Left renal cortex interstitium (tissue), 4 donors: ENCODE measurements at regions not wholly inside any gene's neighbourhood (a gene's known extent, or its start where the extent isn't known, plus 50 kb on each side); places are given as distances from the start of the nearest gene placed in this dataset.
"Not testable (repeated sequence)": the region's sequence is repeated elsewhere in the genome, so short reads cannot be mapped to it uniquely, and the experiment has no call there.

Source experiments
- DNase-seq, 4 donors: peaks; one replicate each; pipeline ENCODE4 v3.0.0-alpha.2; 2013; ENCODE audit warnings: low read depth in 4 of 4, low spot score in 2 of 4, missing footprints in 1 of 4

DNA sequence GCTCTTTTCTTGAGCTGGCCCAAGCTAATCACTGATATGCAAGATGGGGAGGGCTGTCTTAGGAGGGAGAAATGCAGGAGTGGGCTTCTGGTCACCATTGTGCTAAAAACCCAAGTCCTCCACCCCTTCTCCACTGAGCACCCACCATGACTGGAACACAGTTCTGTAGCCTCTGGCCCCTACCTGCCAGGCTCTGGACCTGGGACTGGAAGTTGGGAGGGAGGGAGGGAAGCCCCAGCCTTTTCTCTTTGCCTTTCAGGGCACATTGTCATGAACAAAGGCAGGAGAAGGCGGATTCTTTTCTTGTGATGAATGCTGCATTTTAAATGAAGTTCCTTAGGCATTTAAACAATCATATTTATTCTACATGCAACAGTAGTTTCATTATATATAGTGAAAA lies 559.1 kb upstream of the TRPC7 start:
- DNase-seq, result no peak

DNA sequence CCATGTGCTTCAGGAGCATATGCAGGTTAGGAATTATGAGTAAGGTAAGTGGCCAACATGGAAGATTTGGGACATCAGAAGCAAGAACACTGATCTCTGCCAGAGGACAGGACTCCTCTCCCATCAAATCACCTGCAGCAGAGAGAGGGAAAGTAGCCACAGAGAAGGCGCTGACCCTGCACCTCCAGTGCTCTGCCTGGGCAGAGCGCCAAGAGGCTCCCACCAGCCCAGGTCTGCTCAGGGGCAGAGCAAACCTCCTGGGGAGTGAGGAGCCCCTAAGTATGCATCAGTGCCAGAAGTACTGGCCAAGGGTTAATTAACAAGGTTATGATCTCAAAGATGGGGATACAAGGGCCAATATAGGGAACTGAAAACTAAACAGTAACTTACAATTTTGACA lies 545.3 kb upstream of the TRPC7 start:
- DNase-seq, result no peak

DNA sequence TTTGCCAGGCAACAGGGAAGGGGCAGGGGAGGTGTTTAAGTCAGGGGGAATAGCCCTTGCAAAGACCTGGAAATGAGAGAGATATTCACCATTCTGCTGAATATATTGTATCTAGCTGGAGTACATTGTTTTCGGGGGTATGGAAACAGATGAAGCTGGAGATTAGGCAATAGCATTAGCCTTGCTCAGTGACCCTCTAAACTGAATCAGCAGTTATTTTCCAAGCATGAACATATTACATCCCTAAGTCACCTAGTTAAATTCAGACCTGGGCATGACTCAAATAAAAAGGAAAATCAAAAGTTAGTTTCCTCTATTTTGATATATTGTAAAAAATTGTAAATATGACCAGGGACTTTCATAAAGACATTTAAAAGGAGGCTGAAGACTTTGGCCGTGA lies 544.6 kb upstream of the TRPC7 start:
- DNase-seq, result no peak

DNA sequence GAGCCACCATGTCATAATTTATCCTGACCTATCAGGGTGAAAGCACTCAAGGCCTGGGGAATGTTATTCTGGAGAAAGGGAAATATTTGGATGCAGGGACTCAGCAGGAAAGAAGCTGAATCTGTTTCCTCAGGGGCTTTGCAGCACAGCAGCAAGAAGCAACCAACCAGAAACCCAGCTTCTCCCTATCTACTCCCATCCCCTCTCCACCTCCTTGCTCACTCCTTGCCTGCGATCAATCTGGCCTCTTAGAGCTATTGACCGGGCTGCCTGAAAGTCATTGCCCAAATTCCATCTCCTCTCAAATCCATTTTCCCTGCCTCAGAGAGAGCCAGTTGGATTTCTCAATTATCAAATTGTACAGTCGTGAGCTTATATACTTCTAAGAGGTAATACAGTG lies 542.0 kb upstream of the TRPC7 start:
- DNase-seq, result no peak

DNA sequence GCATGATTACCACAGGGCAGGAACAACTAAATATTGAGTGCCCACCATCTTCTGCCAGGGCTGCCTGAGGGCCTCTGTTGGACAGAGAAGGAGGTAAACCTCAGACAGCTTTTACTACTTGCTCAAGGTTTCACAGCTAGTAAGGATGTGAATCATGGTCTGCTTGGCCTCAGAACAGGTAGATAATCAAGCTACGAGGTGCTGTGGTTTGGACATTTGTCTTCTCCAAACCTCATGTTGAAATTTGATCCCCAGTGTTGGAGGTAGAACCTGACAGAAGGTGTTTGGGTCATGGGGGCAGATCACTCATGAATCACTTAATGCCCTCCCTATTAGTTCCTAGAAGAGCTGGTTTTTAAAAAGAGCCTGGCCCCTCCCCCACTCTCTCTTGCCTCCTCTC lies 541.2 kb upstream of the TRPC7 start:
- DNase-seq, result no peak

DNA sequence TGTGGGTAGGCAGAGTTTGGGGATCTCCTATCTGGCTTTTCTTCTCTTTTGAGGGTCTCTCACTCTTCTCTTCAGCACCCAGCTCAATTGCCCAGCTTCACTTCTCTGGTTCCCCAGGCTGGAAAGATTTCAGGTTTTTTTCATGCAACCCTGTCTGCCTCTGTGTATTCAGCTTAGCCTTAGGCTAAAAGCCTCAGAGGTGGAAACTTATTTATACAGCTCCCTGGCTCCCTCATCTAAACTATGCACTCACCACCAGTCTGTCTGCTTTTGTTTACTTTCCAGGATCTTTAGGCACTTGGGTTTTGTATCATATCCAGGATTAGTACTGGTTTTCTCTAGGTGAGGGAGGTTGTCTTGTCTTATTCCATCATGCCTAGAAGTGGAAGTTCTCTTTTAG lies 540.2 kb upstream of the TRPC7 start:
- no peak for DNase-seq

DNA sequence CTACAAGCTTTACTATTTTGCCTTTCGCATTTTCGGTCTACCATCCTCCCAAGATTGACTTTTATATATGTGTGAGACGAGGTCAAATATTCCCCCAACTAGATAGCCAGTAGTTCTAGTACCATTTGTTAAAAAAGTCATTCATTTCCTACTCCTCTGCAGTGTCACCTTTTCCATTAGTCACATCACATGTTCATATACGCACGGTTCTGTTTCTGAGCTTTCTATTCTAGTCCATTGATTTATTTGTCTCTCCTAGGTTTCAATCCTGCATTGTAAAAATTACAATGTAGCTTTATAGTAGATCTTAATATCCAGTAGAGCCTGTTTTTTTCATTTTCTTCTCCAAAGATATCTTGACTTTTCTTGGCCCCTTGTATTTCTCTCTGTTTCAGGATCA lies 528.7 kb upstream of the TRPC7 start:
- DNase-seq, result no peak

DNA sequence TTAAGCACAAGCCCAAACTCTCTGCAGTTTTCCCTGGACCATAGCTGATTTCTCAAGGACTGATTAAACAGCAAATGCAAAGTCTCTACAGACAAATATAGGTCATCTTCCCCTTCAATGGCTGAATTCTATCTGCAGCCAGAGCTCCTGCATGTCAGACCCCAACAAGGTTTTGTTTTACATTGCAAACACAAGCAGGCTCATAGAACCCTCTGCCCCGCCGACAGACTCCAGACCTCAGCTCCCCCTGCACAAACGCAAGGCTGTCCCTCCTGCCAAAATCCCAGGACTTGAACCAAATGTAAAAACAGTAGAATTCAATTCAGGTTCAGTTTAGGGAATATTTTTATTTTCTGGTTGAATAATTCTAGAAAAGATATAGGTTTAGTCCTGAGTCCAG lies 526.7 kb upstream of the TRPC7 start:
- no peak for DNase-seq

DNA sequence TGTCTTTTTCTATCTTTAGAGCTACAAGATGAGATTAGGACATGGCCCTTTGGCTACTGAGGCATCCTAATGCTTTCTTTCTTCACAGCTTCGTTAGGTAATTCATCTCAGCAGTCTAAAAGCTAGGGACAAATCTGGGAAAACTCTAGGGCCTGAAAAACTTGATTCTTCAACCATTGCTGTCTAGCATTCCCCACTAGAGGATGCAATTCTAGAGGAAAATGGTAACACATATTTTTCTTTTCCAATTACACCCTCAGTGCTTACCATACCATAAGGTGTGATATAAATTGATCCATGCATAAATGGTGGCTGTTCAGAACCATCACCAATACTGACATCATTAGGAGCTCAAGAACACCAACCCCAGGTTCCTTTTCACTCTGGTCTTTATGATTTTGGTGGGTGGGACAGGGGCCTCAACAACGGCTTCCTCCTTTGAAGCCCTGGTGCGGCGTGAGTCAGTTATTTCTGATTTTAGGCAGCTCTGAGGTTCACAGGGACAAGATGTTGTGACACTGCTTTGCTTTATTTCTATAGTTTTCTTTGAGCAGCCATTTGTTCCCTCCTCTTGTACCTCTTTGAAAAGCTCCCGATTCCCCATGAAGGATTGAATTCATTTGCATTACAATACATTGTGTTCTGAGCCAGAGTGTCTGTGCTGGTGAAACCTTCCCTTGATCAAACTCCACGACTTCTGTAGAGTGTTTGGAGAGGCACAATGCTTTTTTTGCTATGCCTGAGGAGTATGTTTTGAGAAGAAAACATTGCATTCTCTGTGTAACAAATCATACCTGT lies 526.0 kb upstream of the TRPC7 start:
- DNase-seq, result no peak

DNA sequence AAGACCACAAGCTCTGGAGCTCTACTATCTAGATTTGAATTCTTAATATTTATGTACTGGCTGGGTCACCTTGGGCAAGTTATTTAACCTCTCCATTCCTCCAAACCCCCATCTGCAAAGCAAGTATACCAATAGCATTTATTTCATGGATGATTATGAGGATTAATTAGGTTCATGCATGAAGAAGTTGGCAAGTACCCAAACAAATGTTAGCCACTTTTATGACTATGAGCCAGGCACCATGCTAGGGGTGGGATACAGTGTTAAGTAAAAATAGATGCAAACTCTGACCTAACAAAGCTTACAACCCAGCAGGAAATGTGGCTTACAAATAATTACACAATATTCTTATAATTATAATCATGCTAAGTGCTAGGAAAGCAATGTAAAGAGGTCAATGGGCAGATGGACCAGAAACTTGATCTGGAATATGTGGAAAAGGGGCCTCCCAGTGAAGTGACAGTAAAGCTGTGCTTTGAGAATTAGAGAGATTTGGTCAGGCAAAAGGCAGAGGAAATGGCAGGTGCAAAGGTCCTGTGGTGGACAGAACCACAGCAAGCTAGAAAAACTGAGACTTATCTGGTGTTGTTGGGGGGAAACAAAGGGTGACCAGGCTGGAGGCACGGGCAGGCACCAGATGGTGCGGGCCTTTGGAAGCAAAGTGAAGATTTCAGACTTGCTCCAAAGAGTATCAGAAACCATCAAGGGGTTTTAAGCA lies 525.2 kb upstream of the TRPC7 start:
- no peak for DNase-seq

DNA sequence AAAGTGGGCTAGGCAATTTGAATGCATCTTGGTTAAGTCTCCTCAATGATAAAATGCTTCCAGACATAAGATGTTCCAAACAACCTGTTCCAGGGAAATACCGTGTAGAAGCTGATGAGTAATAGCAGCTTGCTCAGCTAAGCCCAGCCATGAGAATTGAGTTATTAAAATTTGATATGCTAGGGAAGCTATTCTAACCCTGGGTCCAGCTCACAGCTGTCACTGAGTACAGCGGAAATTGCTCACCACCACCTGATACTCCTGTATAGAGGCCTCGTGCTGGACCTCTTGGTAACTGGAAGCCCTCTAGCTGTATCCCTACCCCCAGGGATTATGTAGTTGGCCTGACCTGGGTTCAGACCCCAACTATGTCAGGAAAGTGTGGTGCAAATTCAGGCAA lies 521.3 kb upstream of the TRPC7 start:
- no peak for DNase-seq

DNA sequence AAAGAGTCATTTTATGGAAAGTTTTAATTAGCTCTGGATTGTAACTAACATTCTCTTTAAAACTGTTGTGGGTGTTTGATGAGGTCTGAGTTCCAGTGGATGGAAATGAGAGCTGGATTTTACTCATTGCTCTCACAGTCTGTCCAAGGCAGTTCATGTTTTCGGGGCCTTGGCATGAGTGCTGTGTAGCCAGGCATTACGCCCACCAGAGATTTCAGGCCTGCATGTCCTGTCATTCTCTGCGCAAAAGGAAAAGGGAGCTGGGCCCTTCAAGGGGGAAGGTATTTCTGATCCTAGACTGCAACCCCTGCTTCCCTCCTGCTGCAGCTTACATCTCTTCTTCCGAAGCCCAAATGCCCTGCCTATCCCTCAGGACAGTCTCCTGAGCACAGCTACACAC lies 499.6 kb upstream of the TRPC7 start:
- DNase-seq, result no peak

DNA sequence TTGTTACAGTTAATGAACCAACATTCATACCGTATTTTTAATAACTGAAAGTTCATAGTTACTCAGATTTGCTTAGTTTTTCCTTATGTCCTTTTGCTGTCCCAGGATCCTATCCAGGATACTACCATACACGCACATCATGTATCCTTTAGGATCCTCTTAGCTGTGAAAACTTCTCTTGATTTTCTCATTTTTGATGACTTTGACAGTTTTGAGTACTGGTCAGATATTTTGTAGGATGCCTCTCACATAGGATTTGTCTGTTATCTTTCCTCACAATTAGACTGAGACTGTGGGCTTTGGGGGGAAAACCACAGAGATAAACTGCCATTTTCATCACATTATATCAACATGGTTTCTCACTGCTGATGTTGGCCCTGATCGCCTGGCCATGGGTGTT lies 491.3 kb upstream of the TRPC7 start:
- no peak for DNase-seq

DNA sequence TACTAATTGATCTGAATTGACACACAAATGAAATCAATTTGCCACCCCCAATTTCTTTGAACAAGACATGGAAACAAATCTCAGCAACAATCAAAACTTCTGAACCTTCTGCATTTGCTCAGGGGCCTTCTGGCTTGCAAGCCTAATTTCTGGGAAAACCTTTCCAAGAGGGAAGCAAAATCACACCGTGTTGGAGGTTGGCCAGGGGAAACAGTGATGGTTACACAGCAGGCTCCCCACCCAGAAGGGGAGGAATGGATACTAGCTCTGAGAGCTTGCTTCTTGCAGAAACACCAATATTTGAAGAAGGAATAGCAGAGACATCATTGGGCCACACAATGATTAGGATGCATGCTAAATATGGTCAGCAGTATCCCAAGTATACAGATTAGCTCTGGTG lies 488.6 kb upstream of the TRPC7 start:
- no peak for DNase-seq

DNA sequence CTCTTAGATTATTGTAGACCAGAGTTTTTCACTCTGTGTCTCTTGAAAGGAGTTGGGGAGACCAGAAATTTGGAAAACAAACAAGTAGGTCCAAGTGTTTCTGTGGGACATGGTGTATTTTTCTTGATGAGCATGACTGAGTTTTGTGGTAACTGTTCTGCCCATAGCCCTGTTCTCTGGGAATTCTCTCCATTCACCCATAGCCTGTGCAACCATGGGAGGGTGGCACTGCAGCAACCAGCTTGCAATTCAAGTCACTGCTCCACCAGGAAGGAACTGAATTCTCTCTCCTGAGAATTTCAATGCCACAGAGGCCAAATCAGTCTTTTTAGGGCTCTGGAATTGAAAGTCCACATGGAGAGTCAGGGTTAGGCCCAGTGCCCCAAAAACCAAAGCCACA lies 475.3 kb upstream of the TRPC7 start:
- DNase-seq, result no peak

DNA sequence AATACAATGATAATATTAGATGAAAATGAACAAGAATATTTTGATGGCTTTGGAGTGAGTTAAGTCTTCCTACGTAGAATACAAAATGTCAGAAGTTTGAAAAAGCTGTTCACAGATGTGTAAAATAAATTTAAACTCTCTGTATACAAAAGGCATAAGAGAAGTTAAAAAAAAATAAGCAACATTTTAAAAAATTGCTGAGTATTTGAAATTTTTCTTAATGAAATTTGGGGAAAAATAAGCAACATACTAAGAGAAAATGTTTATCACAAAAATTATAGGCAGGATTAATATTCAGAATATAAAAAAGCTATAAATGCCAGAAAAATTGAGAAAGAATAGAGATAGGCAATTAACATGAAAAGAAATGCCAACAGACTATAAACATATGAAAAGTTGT lies 470.7 kb upstream of the TRPC7 start:
- no peak for DNase-seq

DNA sequence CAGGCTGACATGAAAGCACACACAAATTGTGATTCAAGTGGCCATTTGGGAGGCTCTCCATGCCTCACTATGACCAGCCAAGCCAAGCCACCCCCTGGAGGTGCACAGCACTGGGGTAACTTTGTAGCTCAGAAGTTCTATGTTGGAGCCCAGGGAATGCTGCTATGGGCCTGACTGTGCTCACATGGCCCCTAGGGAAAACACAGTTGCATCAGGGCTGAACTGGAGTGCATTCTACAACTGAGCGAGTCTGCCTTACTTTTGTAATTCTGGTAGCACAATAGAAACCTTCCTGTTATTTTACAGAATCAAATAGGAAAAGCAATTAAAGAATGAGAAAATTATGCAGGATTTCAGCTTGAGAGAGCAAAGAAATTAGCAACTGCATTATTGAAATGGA lies 455.5 kb upstream of the TRPC7 start:
- DNase-seq, result no peak

DNA sequence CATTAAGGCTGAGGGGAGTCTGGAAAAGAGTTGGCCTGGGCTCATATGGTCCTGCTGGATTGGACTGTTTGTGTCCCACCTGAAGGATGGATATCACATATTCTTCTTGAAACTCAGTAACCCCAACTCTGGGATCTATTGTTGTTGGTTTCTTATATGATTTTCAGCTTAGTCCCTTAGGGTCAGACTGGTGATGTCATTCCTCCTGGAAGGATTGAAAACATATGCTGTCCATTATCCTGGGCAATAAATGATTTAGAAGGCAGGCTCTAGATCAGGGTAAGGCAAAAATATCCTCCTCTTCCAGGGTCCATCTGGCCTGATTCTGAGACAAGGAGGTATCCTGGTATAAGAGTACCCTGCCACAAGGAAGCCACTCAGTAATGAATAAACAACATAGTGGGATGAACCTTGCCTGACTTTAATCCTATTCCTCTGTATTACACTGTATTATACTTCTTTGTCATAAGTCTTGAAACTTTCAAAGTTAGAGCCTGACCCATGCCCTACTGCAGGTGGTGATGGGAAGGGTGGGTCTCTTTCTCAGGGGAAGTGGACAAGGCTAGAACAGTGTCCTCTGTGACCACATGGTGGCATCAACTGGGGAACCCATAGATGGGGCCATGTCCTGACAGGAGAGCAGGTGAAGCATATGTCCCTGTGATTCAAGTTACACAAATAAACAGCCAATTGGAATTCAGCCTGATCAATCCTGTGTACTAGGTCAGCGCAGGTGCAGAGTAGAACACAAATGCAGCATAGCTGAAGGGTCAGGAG lies 454.4 kb upstream of the TRPC7 start:
- no peak for DNase-seq

DNA sequence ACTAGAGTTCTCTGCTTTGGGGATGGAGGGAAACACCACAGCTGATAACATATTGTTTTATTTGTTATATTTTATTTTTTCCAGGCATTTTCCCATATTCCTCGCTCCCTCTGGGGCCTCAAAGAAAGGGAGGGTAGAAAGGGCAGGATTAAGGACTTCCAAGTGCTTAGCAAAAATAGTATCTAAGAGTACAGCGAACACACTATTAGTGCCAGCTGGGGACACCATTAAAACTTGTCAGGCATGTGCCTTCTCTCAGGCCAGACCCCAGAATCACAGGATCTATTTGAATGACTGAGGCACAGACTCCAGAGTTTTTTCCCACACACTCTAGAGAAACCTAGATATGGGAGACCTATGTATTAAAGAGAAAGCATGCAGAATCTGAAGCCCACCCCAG lies 451.0 kb upstream of the TRPC7 start:
- DNase-seq, result no peak

DNA sequence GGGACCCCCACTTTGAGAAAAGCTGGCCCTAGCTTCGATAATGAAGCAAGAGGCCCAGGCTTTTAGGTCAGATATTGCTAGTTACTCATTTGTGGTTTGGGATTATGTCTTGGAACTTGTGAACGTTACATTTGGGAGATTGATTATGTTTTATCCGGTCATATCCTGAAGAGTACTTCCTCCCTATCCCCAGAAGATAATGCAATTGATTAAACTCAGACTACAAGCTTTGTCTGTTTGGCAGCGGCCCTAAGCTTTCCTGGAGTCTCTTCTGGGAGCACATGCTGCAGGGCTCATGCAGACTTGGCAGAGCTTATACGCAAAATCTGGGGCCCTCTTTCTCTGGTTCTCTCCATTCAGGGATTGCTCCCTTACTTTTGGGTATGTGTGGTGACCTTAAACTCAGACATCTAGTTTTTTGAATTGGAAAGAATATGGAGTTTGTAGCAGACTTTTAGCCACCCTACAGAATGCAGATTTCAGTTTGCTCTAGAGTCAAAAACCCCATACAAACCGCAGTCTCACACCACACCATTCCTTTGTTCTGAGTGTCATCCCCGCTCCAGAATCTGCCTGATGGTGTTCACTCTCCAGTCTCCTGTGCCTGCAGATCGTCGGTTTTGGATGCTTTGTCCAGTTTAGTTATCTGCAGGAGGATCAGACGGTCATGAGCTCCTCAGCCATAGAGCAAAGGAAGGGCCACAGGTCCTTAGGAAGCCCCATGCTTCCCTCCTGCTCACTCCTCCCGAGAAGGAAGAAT lies 449.5 kb upstream of the TRPC7 start:
- DNase-seq, result no peak

DNA sequence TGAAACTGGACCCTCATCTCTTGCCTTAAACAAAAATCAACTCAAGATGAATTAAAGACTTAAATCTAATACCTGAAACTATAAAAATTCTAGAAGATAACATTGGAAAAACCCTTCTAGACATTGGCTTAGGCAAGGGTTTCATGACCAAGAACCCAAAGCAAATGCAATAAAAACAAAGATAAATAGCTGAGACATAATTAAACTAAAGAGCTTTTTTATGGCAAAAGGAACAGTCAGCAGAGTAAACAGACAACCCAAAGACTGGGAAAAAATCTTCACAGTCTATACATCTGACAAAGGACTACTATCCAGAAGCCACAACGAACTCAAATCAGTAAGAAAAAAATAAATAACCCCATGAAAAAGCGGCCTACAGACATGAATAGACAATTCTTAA lies 446.9 kb upstream of the TRPC7 start:
- not testable (repeated sequence) for DNase-seq
